Neural cell (in vitro differentiated cells): ENCODE measurements at regions not wholly inside any gene's neighbourhood (a gene's known extent, or its start where the extent isn't known, plus 50 kb on each side); places are given as distances from the start of the nearest gene placed in this dataset.

Experiments used
- H2AFZ ChIP-seq: fragments of 200-600, 300-800 bp; sonication (generic), shearing (Covaris generic); 2 replicates; pipeline ENCODE4 v1.6.0; 2014; ENCODE audit warnings: low read depth, mild to moderate bottlenecking, antibody characterized with exemption, low read length, moderate library complexity
- H3F3A ChIP-seq: fragments of 200-600 bp; shearing (Covaris generic); 2 replicates; pipeline ENCODE4 v1.6.1; 2016; ENCODE audit warnings: mild to moderate bottlenecking, moderate library complexity, mixed read lengths, antibody characterized with exemption, low read length; ENCODE audit not compliant: insufficient read depth, poor library complexity, severe bottlenecking
- H3K27ac ChIP-seq: fragments of 200-600, 300-800 bp; sonication (generic), shearing (Covaris generic); 2 replicates; pipeline ENCODE4 v1.5.1; 2014; ENCODE audit warnings: mild to moderate bottlenecking, low read length, moderate library complexity
- H3K27me3 ChIP-seq: fragments of 300-800, 200-600 bp; sonication (generic), shearing (Covaris generic); 2 replicates; pipeline ENCODE4 v1.6.0; 2014; ENCODE audit warnings: mild to moderate bottlenecking, low read depth, low read length, moderate library complexity; ENCODE audit not compliant: insufficient read depth
- H3K36me3 ChIP-seq: fragments of 300-800, 200-600 bp; sonication (generic), shearing (Covaris generic); 2 replicates; pipeline ENCODE4 v1.5.1; 2014; ENCODE audit warnings: mild to moderate bottlenecking, antibody characterized with exemption, low read length, moderate library complexity; ENCODE audit not compliant: insufficient read depth
- H3K4me2 ChIP-seq: fragments of 300-800, 200-600 bp; sonication (generic), shearing (Covaris generic); 2 replicates; pipeline ENCODE4 v1.6.0; 2014; ENCODE audit warnings: mild to moderate bottlenecking, low read length
- H3K4me3 ChIP-seq: fragments of 300-800, 200-600 bp; sonication (generic), shearing (Covaris generic); 2 replicates; pipeline ENCODE4 v1.5.1; 2014; ENCODE audit warnings: mild to moderate bottlenecking, low read length, moderate library complexity
- H3K79me2 ChIP-seq: fragments of 200-600 bp; shearing (Covaris generic); replicated peaks from 2 replicates; pipeline ENCODE4 v1.6.0; 2014; ENCODE audit warnings: mild to moderate bottlenecking, low read length, moderate library complexity; ENCODE audit not compliant: insufficient read depth
- H3K9ac ChIP-seq: fragments of 300-800, 200-600 bp; sonication (generic), shearing (Covaris generic); 2 replicates; pipeline ENCODE4 v1.6.1; 2016; ENCODE audit warnings: mild to moderate bottlenecking, low read length, mixed read lengths
- H3K9me2 ChIP-seq: fragments of 200-600 bp; shearing (Covaris generic); 2 replicates; pipeline ENCODE4 v1.6.1; 2016; ENCODE audit warnings: mild to moderate bottlenecking, low read length, mixed read lengths; ENCODE audit not compliant: insufficient read depth
- H3K9me3 ChIP-seq: fragments of 200-600, 300-800 bp; sonication (generic), shearing (Covaris generic); 2 replicates; pipeline ENCODE4 v1.6.1; 2016; ENCODE audit warnings: mild to moderate bottlenecking, mixed run types, low read length, moderate library complexity, mixed read lengths
- H4K20me1 ChIP-seq: fragments of 200-600 bp; shearing (Covaris generic); 2 replicates; pipeline ENCODE4 v1.6.1; 2016; ENCODE audit warnings: mild to moderate bottlenecking, mixed run types; ENCODE audit not compliant: insufficient read depth
- CTCF ChIP-seq: fragments of 450-650 bp; IDR thresholded peaks from 2 replicates; pipeline ENCODE4 v1.5.1; 2014; ENCODE audit warnings: antibody characterized with exemption, mild to moderate bottlenecking, moderate library complexity; ENCODE audit not compliant: poor library complexity, severe bottlenecking
- EP300 ChIP-seq: fragments of 450-650 bp; conservative IDR thresholded peaks from 2 replicates; pipeline ENCODE4 v1.6.1; 2014; ENCODE audit warnings: antibody characterized with exemption, mild to moderate bottlenecking, moderate library complexity; ENCODE audit not compliant: poor library complexity, severe bottlenecking
- EZH2 ChIP-seq: fragments of 200-600, 300-800 bp; shearing (Covaris generic), sonication (generic); IDR thresholded peaks from 2 replicates; pipeline ENCODE4 v1.6.1; 2014; ENCODE audit warnings: antibody characterized with exemption, low read length, borderline replicate concordance, mild to moderate bottlenecking; ENCODE audit not compliant: insufficient read depth, poor library complexity, severe bottlenecking
- MXI1 ChIP-seq: fragments of 450-650 bp; conservative IDR thresholded peaks from 2 replicates; pipeline ENCODE4 v1.6.1; 2014; ENCODE audit warnings: antibody characterized with exemption, mild to moderate bottlenecking; ENCODE audit not compliant: poor library complexity, severe bottlenecking
- POLR2AphosphoS5 ChIP-seq: IDR thresholded peaks from 2 replicates; pipeline ENCODE4 v1.6.1; 2012
- RAD21 ChIP-seq: fragments of 450-650 bp; conservative IDR thresholded peaks from 2 replicates; pipeline ENCODE4 v1.6.1; 2014; ENCODE audit warnings: antibody characterized with exemption, mild to moderate bottlenecking, moderate library complexity
- REST ChIP-seq: IDR thresholded peaks from 2 replicates; pipeline ENCODE4 v1.6.1; 2012; ENCODE audit warnings: borderline replicate concordance
- SMC3 ChIP-seq: fragments of 450-650 bp; conservative IDR thresholded peaks from 2 replicates; pipeline ENCODE4 v1.6.1; 2014; ENCODE audit warnings: antibody characterized with exemption, mild to moderate bottlenecking, moderate library complexity; ENCODE audit not compliant: poor library complexity
- TAF1 ChIP-seq: IDR thresholded peaks from 2 replicates; pipeline ENCODE4 v1.6.1; 2012; ENCODE audit warnings: low read depth

GRCh38 chr2:19480673-19481072 lies 122.2 kb upstream of the OSR1 start:
- Histone ChIP-seq H2AFZ (no peak overlapping the region), H3F3A (no peaks in the 10 kb centered on the region), H3K36me3 (no peaks in the 10 kb centered on the region), H3K79me2 (no peaks in the 10 kb centered on the region), H3K9ac (no peak overlapping the region), H4K20me1 (no peaks in the 10 kb centered on the region), H3K4me2 (no peak overlapping the region), H3K27ac (no peak overlapping the region), H3K4me3 (no peak overlapping the region), H3K9me2 (no peaks in the 10 kb centered on the region), H3K9me3 (no peaks in the 10 kb centered on the region), H3K27me3 (no peaks in the 10 kb centered on the region)
- TF ChIP-seq RAD21 (no peak), REST (no peak), CTCF (no peak), POLR2AphosphoS5 (no peak), TAF1 (no peak), SMC3 (no peak), EZH2 (no peak)

- Histone ChIP-seq H3F3A (no peaks in the 10 kb centered on the region), H3K9me3 (no peaks in the 10 kb centered on the region), H3K4me2 (no peak overlapping the region), H3K79me2 (no peaks in the 10 kb centered on the region), H3K4me3 (no peak overlapping the region), H3K9ac (no peak overlapping the region), H4K20me1 (no peaks in the 10 kb centered on the region), H3K27ac (no peak overlapping the region), H2AFZ (no peak overlapping the region), H3K9me2 (no peaks in the 10 kb centered on the region), H3K27me3 (no peaks in the 10 kb centered on the region), H3K36me3 (no peaks in the 10 kb centered on the region)
- no peak for TF ChIP-seq CTCF
- TF ChIP-seq EP300: no peak
- TF ChIP-seq MXI1: no peak
- TF ChIP-seq EZH2: no peak
- TF ChIP-seq RAD21: no peak
- no peak for TF ChIP-seq POLR2AphosphoS5
- no peak for TF ChIP-seq SMC3
- TF ChIP-seq REST: no peak
- no peak for TF ChIP-seq TAF1
These were observed 121.2 kb upstream of the OSR1 start for GRCh38 chr2:19479666-19480065.
